ENCODE measurements at regions not wholly inside any gene's neighbourhood (a gene's known extent, or its start where the extent isn't known, plus 50 kb on each side); places are given as distances from the start of the nearest gene placed in this dataset.

- TF ChIP-seq, protein P1, sequence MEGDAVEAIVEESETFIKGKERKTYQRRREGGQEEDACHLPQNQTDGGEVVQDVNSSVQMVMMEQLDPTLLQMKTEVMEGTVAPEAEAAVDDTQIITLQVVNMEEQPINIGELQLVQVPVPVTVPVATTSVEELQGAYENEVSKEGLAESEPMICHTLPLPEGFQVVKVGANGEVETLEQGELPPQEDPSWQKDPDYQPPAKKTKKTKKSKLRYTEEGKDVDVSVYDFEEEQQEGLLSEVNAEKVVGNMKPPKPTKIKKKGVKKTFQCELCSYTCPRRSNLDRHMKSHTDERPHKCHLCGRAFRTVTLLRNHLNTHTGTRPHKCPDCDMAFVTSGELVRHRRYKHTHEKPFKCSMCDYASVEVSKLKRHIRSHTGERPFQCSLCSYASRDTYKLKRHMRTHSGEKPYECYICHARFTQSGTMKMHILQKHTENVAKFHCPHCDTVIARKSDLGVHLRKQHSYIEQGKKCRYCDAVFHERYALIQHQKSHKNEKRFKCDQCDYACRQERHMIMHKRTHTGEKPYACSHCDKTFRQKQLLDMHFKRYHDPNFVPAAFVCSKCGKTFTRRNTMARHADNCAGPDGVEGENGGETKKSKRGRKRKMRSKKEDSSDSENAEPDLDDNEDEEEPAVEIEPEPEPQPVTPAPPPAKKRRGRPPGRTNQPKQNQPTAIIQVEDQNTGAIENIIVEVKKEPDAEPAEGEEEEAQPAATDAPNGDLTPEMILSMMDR (IDR thresholded peaks at IDR 0.05): no peak
- no peak for TF ChIP-seq POLR2A (IDR thresholded peaks at IDR 0.05)
- H3K9me3 ChIP-seq: no peaks in the 10 kb centered on the region
- peaks cover 0 to 17% (median 0%) of the 10 kb centered on the region in 4 donors for H3K27me3 ChIP-seq
- H3K27ac ChIP-seq: no peak overlapping the region
- WGBS, 2 donors: 48 to 63% methylated on average over 1 to 3 of the region's 3 CpGs
- H3K4me1 ChIP-seq: no peaks in the 10 kb centered on the region
- intact Hi-C loops (cut with DNase I): no loop called here
- no peak for DNase-seq
- no peak overlapping the region for H3K4me3 ChIP-seq
- H3K36me3 ChIP-seq: no peaks in the 10 kb centered on the region
These were observed 521.3 kb upstream of the TRPC7 start for GRCh38 chr5:136886608-136887007.

DNA sequence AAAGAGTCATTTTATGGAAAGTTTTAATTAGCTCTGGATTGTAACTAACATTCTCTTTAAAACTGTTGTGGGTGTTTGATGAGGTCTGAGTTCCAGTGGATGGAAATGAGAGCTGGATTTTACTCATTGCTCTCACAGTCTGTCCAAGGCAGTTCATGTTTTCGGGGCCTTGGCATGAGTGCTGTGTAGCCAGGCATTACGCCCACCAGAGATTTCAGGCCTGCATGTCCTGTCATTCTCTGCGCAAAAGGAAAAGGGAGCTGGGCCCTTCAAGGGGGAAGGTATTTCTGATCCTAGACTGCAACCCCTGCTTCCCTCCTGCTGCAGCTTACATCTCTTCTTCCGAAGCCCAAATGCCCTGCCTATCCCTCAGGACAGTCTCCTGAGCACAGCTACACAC, 499.6 kb upstream of the TRPC7 start:
- 66 to 69% methylated on average over 4 of the region's 4 CpGs for WGBS, 2 donors
- intact Hi-C loops (cut with DNase I): no loop called here

GRCh38 chr5:136856648-136857047, 491.3 kb upstream of the TRPC7 start:
- Histone ChIP-seq H3K9me3 (no peaks in the 10 kb centered on the region), H3K4me1 (no peaks in the 10 kb centered on the region), H3K4me3 (no peak overlapping the region), H3K27me3 (no peaks in the 10 kb centered on the region), H3K36me3 (no peaks in the 10 kb centered on the region), H3K27ac (no peak overlapping the region)
- intact Hi-C loops (cut with DNase I): no loop called here
- TF ChIP-seq, protein P1 (IDR thresholded peaks at IDR 0.05): no peak
- TF ChIP-seq POLR2A (IDR thresholded peaks at IDR 0.05): no peak
- DNase-seq: no peak
- 61 to 77% methylated on average over 3 of the region's 3 CpGs for WGBS, 2 donors

More for the DNA sequence above, 499.6 kb upstream of the TRPC7 start:
- Histone ChIP-seq H3K27me3 (no peaks in the 10 kb centered on the region), H3K4me1 (no peaks in the 10 kb centered on the region), H3K36me3 (no peaks in the 10 kb centered on the region), H3K4me3 (no peak overlapping the region), H3K9me3 (no peaks in the 10 kb centered on the region), H3K27ac (no peak overlapping the region)
- no peak for DNase-seq
- TF ChIP-seq, protein P1 (IDR thresholded peaks at IDR 0.05): no peak
- no peak for TF ChIP-seq POLR2A (IDR thresholded peaks at IDR 0.05)

GRCh38 chr5:136853971-136854370, 488.6 kb upstream of the TRPC7 start:
- H3K4me1 ChIP-seq: no peaks in the 10 kb centered on the region
- intact Hi-C loops (cut with DNase I): no loop called here
- DNase-seq: no peak
- H3K27me3 ChIP-seq: no peaks in the 10 kb centered on the region
- H3K36me3 ChIP-seq: no peaks in the 10 kb centered on the region
- no peaks in the 10 kb centered on the region for H3K9me3 ChIP-seq
- 67 to 80% methylated on average over 1 of the region's 1 CpG for WGBS, 2 donors
- no peak overlapping the region for H3K4me3 ChIP-seq
- TF ChIP-seq, protein P1 (IDR thresholded peaks at IDR 0.05): no peak
- no peak for TF ChIP-seq POLR2A (IDR thresholded peaks at IDR 0.05)
- H3K27ac ChIP-seq: no peak overlapping the region

GRCh38 chr5:136840601-136841000, 475.3 kb upstream of the TRPC7 start:
- Histone ChIP-seq H3K27ac (no peak overlapping the region), H3K27me3 (no peaks in the 10 kb centered on the region), H3K4me3 (no peak overlapping the region), H3K4me1 (no peaks in the 10 kb centered on the region), H3K36me3 (no peaks in the 10 kb centered on the region), H3K9me3 (no peaks in the 10 kb centered on the region)
- no peak for TF ChIP-seq POLR2A (IDR thresholded peaks at IDR 0.05)
- TF ChIP-seq, protein P1 (IDR thresholded peaks at IDR 0.05): no peak
- DNase-seq: no peak
- intact Hi-C loops (cut with DNase I): no loop called here
